Caki2 (cell line): ENCODE measurements at regions not wholly inside any gene's neighbourhood (a gene's known extent, or its start where the extent isn't known, plus 50 kb on each side); places are given as distances from the start of the nearest gene placed in this dataset.

Experiments used
- DNase-seq: peaks from one replicate; pipeline ENCODE4 v3.0.0-alpha.2; 2015; ENCODE audit warnings: low read depth
- in situ Hi-C: cut with HindIII; loops from 2 replicates; pipeline ENCODE4 v1.10.0; 2016; ENCODE audit warnings: low sequenced_read_pairs, low pct_unique_long_range_greater_than_20kb, mixed read lengths

DNA sequence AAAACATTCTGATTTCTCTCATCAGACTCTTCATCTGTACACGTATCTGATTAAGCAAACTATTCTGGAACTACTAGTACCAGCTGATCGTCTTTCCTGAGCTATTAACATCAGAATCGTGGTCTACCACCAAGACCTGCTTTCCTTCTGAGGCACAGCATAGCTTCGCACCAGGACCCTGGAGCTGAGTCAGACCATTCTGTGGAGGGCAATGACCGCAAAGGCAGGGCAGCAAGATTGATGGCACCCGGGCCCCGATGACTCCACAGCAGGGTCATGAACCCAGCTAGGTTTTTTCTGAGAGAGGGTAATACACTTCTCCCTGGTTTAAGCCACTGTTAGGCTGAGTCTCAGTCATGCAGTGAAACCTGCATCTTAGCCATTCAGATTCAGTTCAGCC is 158.7 kb upstream of the GPR12 start:
- no peak for DNase-seq
- in situ Hi-C loops: no loop called here

DNA sequence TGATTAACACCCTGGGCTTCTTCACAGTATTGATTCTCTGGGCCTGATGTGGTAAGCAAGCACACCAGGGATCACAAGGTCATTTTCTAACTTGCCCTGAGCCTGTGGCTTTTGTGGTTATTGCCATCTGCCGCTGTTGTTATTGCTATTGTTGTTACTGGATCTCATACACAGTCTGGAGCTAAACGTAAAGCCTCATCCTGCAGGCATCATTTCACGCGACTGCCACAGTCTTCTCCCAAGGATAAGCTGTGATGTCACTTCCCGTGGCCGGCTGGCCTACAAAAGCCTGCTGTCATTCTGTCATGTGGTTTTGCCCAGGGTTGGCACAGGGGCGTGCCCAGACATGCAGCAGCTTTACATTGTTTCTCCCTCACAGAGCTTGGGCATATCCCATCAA is 154.0 kb upstream of the GPR12 start:
- DNase-seq: no peak
- in situ Hi-C loops: no loop called here

DNA sequence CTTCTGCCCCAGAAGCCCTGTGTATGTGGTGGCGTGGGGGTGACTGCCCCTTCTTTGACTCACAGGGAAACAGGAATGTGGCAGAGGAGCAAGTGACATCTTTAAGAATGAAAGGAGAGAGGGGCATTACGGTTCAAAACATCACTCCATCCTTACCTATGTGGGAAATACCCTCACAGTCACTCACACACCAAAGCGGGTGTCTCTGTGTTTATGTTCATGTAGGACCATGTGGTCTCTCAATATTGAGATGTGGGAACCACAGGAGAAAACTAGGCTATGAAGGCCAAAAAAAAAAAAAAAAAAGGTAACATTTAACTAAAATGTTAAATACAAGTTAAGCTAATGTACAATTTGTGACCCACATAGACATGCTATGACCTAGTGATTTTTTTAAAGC is 153.6 kb upstream of the GPR12 start:
- in situ Hi-C loops: no loop called here
- DNase-seq: no peak

DNA sequence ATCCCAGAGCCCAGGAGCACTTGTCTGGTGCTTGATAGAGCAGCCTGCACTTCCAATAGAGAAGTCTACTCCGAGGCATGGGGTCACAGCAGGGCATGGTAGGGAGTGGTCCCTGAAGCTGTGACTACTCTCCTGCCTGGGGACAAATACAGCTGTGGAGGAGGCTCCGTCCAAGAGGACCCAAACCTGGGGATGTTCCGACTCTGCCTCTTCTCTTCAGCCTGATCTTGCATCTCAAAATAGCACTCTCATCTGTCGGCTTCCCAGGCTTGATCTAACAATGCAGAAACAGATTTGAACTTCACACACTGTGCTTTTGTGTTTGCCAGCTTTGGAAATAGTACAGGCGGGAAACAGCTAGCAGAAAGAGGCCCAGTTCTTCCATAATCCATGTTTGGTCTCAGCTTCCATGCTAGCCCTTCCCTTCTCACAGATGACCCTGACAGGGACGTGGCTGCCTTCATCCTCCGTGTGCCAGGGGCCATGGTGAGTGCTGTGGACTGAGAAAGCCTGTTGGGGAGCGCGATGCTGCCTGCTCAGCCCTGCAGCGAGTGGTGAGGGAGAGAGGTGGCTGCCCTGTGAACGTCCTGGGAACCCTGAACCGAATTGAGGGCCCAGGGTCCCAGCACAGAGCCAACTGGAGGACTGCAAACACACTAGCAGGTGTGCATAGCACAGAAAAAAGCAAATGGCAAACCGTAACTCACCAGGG is 150.3 kb upstream of the GPR12 start:
- in situ Hi-C loops: no loop called here
- no peak for DNase-seq

DNA sequence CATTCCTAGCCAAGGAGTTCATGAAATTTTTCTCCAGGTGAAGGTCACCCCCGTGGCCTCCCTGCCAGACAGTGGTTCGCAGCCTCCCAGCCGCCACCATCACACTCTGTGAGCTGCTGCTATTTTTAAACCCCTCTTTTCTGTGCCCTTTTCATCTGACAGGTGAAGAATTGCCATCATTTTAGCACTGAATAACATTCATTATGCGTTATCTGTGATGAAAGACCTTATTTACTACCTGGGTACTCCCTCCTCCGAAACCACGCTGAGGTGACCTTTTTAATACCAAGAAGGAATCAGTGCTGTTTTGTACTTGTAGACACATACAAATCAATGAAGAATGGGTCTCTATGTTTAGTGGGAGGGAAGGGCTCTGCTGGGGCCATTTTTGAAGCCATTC is 148.9 kb upstream of the GPR12 start:
- in situ Hi-C loops: no loop called here
- no peak for DNase-seq

DNA sequence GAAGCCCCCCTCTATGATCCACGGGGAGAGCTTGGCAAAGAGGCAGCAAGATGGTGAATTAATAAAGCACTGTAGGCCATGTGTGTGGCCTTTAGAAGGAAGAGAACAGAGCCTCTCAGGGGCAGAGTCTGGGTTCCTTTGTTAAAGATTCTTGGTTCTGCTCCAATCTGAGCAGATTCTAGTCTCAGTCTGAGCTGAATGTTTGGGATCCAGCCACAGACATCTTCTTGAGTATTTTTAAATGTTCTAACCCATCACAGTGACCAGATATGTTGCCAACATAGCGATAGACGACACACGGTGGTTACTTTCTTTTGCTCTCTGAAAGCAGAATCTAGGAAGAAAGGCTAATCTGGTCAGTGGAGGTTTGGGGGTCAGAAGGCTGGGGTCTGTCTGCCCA is 147.5 kb upstream of the GPR12 start:
- in situ Hi-C loops: no loop called here
- no peak for DNase-seq

DNA sequence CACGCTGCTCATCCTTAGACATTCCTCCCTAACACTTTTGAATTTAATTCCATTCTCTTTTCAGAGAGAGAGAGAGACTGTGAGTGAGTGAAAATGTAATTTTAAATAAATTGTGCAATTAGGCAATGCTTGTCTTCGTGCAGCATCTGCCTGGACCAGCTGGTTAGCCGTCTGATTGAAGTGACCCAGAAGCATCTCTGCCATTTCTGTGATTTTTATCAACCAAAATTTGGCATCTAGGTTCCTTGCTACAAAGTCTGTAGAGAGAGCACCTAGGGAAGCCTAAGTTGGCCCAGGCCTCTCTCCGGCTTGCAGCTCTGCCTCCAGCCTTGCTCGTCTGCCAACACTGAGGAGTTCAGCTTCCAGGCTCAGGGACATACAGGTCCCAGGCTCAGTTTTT is 138.6 kb upstream of the GPR12 start:
- no peak for DNase-seq
- in situ Hi-C loops: no loop called here

DNA sequence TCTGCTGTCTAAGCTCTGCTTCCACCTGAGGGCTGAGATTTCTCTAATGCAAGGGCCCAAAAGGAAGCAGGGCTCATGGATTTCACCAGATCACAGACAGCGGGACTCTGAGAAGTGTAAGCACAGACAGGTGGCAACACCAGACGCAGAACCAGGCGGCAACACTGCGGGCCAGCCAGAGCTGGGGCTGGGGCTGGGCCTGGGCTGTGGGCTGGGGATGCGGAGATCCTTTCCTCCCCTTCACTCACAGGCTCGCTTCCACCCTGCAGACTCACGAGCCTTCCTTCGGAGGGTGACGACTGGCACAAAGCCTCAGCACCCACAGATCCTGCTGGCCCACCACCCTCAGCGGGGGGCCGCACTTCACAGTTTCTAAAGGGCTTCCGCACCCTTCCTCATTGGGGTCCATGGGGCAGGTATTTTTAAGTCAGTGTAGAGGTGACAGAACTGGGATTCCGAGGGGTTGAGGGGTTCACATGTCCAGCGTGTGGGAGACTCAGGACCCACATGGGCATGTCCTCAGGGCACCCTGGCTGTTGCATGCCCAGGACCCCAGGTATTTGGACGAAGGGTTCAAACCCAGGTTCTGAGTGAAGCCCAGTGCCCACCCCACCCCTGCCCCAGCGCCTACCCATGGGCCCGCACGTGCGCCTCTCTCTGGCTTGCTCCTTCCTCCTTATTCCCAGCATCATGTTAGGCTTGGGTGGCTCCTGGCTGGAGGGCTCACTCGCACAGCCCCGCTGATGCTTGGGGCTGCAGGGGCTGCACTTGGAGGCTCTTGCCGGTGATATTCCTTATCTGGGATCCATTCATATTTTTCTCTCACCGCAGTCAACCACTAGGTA is 137.3 kb upstream of the GPR12 start:
- no peak for DNase-seq
- in situ Hi-C loops: no loop called here

DNA sequence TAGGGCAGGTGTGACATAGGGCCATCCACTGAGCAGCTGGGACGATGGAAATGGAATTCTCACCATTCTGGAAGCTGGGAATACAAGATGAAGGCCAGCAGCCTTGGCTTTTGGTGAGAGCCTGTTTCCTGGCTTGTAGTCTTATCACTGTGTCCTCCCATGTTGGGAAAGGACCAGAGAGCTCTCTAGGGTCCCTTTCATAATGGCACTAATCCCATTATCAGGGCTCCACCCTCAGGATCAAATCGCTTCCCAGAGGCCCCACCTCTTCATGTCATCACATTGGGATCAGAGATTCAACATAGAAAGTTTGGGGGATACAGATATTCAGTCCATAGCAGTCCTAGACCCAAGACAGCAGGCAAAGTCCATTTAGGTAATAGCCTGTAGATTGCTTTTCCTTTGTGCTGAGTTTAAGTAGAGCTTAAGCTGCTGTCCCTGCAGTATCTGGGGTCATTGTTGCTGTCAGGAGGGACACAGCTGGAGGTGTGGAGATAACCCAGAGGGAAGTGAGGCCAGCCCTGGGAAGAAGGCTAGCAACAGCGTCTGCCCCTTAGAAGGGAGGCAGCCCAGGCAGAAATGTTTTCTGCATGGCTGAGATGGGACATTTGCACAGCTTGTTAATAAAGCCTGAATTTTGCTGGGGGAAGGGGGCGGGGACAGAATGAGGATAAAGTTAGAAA is 136.5 kb upstream of the GPR12 start:
- in situ Hi-C loops: no loop called here

DNA sequence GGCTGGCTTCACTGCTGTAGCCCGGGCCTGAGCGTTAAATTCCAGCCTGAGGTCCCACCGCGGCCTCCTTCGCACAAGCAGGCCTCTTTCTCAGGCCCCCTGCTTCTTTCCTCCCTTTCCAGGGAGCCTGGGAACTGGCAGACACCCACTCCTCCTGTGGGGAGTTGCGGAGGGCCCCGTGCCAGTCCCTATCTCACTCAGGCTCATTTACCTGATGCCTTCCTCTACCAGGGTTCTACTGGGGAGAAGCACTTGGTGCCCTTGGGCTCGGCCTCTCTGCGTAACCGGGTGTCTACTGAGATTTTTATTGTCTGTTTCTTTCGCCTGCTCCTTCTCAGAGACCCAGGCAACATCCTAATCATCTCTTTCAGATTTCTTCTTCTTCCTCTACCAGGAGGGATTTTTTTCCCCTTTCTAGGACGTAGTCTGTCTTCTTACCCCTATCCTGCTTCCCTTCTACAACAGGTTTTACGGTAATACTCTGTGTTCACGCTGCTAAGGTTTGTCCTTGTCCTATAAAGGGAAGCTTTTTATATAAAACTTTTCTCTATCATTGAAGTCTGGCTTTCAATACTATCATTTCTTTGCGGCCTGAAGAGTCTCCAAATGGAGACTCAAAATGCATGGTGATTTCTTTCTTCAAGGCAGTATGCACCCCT is 135.4 kb upstream of the GPR12 start:
- in situ Hi-C loops: no loop called here
- no peak for DNase-seq

More for the DNA sequence above, 136.5 kb upstream of the GPR12 start:
- DNase-seq: no peak

DNA sequence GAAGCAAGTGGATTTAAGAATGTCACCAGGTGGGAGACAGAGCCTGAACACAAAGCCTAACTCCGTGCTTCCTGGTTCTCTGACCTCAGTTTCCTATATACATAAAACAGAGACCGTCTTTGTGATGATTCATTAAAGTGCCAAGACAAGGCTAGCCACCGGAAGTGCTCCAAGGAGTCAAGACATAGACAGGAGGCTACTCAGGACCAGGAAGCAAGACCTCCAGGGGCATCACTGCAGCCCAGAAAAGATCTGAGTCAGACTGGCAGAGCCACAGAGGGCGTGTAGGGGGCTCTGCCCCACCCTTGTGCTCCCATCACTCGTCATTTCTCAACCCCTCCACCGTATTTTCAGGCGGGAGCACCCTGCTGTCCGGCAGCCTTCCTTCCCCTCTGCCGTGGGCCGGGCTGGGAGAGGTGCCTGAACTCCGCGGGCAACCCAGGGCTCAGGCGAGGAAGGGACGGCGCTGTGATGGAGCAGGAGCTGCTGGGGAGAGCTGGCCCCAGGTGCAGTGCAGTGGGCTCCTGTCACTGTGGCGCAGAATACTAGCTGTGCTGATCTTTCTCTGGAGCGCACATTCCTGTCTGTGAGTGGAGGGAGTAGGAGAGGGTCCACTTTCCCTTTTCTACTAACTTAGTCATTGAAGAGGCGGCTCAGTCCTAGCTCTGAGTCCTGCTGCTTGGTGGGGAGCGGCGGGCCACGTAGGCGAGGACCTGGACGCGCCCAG is 134.7 kb upstream of the GPR12 start:
- DNase-seq: no peak
- in situ Hi-C loops: no loop called here

DNA sequence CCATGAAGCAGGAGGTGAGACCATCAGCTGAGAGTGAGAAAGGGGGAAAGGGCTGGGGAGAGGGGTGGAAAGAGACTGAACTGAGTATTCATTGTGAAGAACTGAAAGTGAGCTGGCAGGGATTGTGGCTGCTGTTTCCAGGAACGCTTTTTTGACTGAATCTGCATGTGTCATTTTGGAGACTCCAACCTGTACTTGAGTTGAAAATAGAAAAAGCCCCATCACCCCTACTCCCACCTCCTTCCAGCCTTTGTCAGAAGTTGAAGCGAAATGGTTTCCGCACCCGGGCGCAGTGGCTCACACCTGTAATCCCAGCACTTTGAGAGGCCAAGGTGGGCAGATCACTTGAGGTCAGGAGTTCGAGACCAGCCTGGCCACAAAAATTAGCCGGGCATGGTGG is 128.0 kb upstream of the GPR12 start:
- no peak for DNase-seq
- in situ Hi-C loops: no loop called here

DNA sequence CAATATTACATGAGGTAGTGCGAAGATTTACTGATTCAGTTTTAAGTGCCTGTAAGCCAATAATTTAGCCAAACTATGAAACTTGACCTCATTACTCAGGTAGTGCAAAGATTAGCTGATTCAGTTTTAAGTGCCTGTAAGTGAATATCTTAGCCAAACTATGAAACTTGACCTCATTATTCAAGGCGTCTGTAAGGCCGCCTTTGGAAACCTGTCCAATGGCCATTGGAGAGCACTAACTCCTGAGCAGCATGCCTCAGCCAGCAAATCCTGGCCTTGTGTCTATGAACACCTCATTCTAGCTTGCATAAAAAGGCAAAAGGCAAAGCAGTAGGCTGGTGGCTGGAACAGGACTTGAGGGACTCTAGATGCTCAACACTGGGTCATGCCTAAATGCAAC is 127.0 kb upstream of the GPR12 start:
- in situ Hi-C loops: no loop called here
- DNase-seq: no peak

DNA sequence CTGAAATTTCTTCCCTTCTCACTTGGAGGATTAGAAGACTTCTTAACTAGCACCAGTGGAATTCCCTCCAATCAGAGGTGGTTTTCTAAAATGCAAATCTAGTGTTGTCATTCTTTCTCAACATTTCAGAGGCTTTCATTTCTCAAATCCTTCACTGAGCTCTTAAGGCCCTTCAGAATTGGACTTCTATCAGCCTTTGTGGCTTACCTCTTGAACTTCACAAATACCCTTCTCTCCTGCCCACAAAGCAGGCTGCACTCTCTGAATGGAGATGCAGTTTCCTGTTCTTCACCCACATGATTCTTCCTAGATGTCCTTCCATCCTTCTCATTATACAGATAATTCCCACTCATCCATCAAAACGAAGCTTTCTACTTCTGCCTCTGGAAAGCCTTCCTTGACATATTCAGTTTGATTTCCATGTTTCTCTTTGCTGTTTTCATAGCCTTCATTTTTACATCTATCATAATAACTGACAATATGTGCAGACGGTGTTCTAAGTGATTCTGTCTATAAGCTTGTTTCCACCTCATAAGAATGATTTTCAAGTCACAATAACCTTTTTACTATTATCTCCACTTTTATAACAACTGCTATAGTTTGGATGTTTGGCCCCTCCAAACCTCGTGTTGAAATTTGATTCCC is 123.1 kb upstream of the GPR12 start:
- in situ Hi-C loops: no loop called here
- DNase-seq: no peak

DNA sequence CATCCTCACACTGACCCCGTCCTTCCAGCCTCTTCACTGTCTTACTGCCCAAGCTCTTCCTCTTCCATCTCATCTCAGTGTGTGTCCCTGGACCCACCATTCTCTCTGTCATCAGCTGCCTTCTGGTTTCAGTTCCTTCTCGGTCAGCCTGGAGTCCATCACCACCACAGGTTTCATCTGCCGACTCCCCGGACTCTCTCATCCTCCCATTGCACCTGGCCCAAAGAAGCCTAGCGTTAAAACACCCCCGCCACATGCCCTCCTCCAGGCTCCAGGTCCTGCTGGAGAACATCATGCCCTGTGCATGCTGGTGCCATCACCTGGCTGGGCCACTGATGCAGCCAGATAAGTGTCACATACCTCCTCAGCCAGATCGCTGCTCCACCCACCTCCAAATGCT is 122.1 kb upstream of the GPR12 start:
- no peak for DNase-seq
- in situ Hi-C loops: no loop called here

DNA sequence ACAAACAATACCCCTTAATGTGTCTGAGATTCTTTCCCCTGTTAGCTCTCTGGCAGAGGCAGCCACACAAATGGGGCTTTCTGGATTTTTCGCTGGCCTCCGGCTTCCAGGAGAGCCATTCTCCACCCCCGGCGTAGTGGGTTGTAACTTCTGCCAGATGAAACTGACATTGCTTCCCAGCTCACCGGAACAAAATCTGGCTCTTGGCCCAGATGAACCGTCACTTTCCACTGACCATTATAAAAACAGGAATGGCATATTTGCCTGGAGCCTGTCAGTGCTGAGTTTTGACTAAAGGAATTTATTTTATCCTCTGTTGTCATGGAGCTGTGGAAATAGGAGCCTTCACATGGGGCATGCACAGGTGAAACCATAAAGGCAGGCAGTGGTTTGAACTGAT is 120.6 kb upstream of the GPR12 start:
- in situ Hi-C loops: no loop called here
- no peak for DNase-seq

DNA sequence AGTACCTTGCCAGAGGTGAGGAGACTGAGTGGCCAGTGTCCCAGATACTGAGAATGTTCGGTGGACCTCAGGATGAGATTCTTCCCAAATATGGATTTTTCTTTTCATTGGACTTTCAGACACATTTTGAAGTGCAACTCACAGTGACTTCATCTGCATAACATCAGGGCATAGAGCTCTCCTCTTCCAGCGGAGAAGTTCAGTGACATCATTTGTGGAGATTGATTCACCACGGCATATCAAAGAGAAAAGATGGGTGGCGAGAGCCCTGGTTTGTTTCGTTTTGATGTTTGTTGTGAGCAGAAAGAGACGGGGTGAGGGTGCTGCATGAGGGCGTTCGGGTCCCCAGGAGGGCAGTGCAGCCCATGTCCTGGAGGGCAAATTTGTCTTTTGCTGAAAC is 120.1 kb upstream of the GPR12 start:
- in situ Hi-C loops: no loop called here
- no peak for DNase-seq

DNA sequence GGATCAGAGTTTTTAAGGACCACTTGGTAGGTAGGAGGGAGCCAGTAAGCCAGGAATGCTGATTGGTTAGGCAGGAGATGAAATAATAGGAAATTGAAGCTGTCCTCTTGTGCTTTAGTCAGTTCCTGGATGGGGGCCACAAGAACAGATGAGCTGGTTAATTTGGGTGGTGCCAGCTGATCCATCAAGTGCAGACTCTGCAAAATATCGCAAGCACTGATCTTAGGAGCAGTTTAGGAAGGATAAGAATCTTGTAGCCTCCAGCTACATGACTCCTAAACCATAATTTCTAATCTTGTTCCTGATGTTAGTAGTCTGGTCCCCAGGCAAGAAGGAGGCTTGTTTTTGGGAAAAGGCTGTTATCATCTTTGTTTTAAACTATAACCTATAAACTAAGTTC is 117.9 kb upstream of the GPR12 start:
- in situ Hi-C loops: no loop called here
- DNase-seq: no peak
